ENCODE measurements at regions not wholly inside any gene's neighbourhood (a gene's known extent, or its start where the extent isn't known, plus 50 kb on each side); places are given as distances from the start of the nearest gene placed in this dataset.

GRCh38 chr4:45455217-45455616 lies 668.6 kb downstream of the GABRG1 start:
- Histone ChIP-seq H3K27ac (replicated peaks) (no peak overlapping the region), H3K36me3 (no peaks in the 10 kb centered on the region), H3K4me3 (no peak overlapping the region), H3K27me3 (ENCODE audit: low read depth) (no peaks in the 10 kb centered on the region), H3K9me3 (replicated peaks) (peaks cover 7% of the 10 kb centered on the region), H3K4me1 (no peaks in the 10 kb centered on the region)
- intact Hi-C loops (cut with micrococcal nuclease) = no loop called here
- no peak for DNase-seq
- no peak for TF ChIP-seq CTCF (IDR thresholded peaks at IDR 0.05; ENCODE audit: borderline replicate concordance)

- intact Hi-C loops (cut with micrococcal nuclease) = loop anchor here (5.0 kb wide), 1 partner anchor 824 kb away; no protein-coding TSS in a partner anchor
- TF ChIP-seq CTCF (IDR thresholded peaks at IDR 0.05; ENCODE audit: borderline replicate concordance) = peak; percentile 64
- Histone ChIP-seq H3K27ac (replicated peaks) (no peak overlapping the region), H3K4me3 (no peak overlapping the region), H3K4me1 (no peaks in the 10 kb centered on the region), H3K27me3 (ENCODE audit: low read depth) (no peaks in the 10 kb centered on the region), H3K9me3 (replicated peaks) (no peaks in the 10 kb centered on the region), H3K36me3 (no peaks in the 10 kb centered on the region)
- DNase-seq = no peak
These were observed 670.5 kb downstream of the GABRG1 start for GRCh38 chr4:45453258-45453853.

- H3K27me3 ChIP-seq (ENCODE audit: low read depth) = no peaks in the 10 kb centered on the region
- intact Hi-C loops (cut with micrococcal nuclease) = no loop called here
- TF ChIP-seq CTCF (IDR thresholded peaks at IDR 0.05; ENCODE audit: borderline replicate concordance) = peak; percentile 51
These were observed 681.4 kb downstream of the GABRG1 start for GRCh38 chr4:45442466-45442865.

GRCh38 chr4:45438047-45438446 lies 685.8 kb downstream of the GABRG1 start:
- no peak for TF ChIP-seq CTCF (IDR thresholded peaks at IDR 0.05; ENCODE audit: borderline replicate concordance)
- H3K27me3 ChIP-seq (ENCODE audit: low read depth) = no peaks in the 10 kb centered on the region
- H3K36me3 ChIP-seq = no peaks in the 10 kb centered on the region
- intact Hi-C loops (cut with micrococcal nuclease) = no loop called here
- no peak overlapping the region for H3K4me3 ChIP-seq
- peaks cover 14% of the 10 kb centered on the region for H3K4me1 ChIP-seq
- H3K9me3 ChIP-seq (replicated peaks) = no peaks in the 10 kb centered on the region
- no peak for DNase-seq
- H3K27ac ChIP-seq (replicated peaks) = no peak overlapping the region

More at GRCh38 chr4:45442466-45442865, 681.4 kb downstream of the GABRG1 start:
- H3K36me3 ChIP-seq = no peaks in the 10 kb centered on the region
- H3K4me1 ChIP-seq = peaks cover 10% of the 10 kb centered on the region
- no peaks in the 10 kb centered on the region for H3K9me3 ChIP-seq (replicated peaks)
- H3K27ac ChIP-seq (replicated peaks) = no peak overlapping the region
- H3K4me3 ChIP-seq = no peak overlapping the region
- DNase-seq = no peak

GRCh38 chr4:45437381-45437780 lies 686.5 kb downstream of the GABRG1 start:
- H3K36me3 ChIP-seq = no peaks in the 10 kb centered on the region
- no peaks in the 10 kb centered on the region for H3K9me3 ChIP-seq (replicated peaks)
- H3K27ac ChIP-seq (replicated peaks) = no peak overlapping the region
- no peak overlapping the region for H3K4me3 ChIP-seq
- intact Hi-C loops (cut with micrococcal nuclease) = no loop called here
- no peak for TF ChIP-seq CTCF (IDR thresholded peaks at IDR 0.05; ENCODE audit: borderline replicate concordance)
- H3K4me1 ChIP-seq = peaks cover 13% of the 10 kb centered on the region
- no peaks in the 10 kb centered on the region for H3K27me3 ChIP-seq (ENCODE audit: low read depth)
- DNase-seq = no peak
